GM10248 (cell line): ENCODE measurements at regions not wholly inside any gene's neighbourhood (a gene's known extent, or its start where the extent isn't known, plus 50 kb on each side); places are given as distances from the start of the nearest gene placed in this dataset.

Source experiments
- CTCF ChIA-PET: fragments of 300-600 bp; sonication (Branson Sonifier 250); formaldehyde crosslinking; extraction: SDS; loops from one replicate; lab custom pipeline; 2021; ENCODE audit warnings: antibody characterized with exemption; lab: Yijun Ruan, JAX
- POLR2A ChIA-PET: fragments of 350-650 bp; sonication (Branson Sonifier 250); formaldehyde crosslinking; extraction: SDS; loops from one replicate; lab custom pipeline; 2020; ENCODE audit warnings: antibody characterized with exemption; lab: Yijun Ruan, JAX
- DNase-seq: peaks from one replicate; pipeline ENCODE4 v3.0.0; 2012; ENCODE audit errors: extremely low spot score
- TF ChIP-seq, protein P1 (sequence below): IDR thresholded peaks from 2 replicates; pipeline ENCODE4 v1.5.1; 2012; ENCODE audit warnings: mild to moderate bottlenecking, low read depth; ENCODE audit errors: extremely low read depth, missing control alignments, control extremely low read depth

DNA sequence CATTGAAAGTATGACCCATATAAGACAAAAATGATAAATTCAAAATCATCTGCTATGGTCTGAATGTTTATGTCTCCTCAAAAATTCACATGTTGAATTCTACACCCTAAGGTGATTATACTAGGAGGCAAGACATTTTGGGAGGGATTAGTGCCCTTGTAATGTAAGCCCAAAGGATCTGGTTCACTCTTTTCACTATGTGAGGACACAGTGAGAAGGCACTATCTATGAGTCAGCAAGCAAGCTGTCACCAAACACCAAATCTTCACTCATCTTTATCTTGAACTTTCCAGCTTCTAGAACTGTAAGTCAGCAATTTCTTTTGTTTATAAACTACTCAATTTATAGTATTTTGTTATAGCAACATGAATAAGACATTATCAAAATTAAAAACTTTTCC, 284.7 kb upstream of the ZC3H15 start:
- DNase-seq = no peak
- POLR2A ChIA-PET = no interaction called here
- TF ChIP-seq, protein P1, sequence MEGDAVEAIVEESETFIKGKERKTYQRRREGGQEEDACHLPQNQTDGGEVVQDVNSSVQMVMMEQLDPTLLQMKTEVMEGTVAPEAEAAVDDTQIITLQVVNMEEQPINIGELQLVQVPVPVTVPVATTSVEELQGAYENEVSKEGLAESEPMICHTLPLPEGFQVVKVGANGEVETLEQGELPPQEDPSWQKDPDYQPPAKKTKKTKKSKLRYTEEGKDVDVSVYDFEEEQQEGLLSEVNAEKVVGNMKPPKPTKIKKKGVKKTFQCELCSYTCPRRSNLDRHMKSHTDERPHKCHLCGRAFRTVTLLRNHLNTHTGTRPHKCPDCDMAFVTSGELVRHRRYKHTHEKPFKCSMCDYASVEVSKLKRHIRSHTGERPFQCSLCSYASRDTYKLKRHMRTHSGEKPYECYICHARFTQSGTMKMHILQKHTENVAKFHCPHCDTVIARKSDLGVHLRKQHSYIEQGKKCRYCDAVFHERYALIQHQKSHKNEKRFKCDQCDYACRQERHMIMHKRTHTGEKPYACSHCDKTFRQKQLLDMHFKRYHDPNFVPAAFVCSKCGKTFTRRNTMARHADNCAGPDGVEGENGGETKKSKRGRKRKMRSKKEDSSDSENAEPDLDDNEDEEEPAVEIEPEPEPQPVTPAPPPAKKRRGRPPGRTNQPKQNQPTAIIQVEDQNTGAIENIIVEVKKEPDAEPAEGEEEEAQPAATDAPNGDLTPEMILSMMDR = no peak
- CTCF ChIA-PET = no interaction called here

GRCh38 chr2:186205254-186205911, 280.7 kb upstream of the ZC3H15 start:
- POLR2A ChIA-PET = no interaction called here
- CTCF ChIA-PET = interaction anchor here (0.7 kb wide), 1 partner anchor 10 kb away, joined by 3 read pairs; no protein-coding TSS in a partner anchor

DNA sequence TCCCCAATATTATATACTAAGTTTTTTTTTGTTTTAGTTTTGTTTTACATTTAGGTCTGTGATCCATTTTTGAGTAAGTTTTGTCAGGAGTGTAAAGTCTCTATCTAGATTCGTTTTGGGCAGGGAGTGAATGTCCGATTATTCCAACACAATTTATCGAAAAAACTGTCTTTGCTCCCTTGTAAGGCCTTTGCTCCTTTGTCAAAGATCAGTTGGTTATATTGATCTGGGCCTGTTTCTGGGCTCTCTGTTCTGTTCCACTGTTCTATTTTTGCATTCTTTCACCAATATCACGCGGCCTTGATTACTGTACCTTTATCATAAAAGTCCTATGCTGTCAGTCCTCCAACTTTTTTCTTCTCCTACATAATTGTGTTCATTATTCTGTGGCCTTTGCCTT, 276.5 kb upstream of the ZC3H15 start:
- CTCF ChIA-PET = no interaction called here
- TF ChIP-seq, protein P1 = no peak
- no peak for DNase-seq
- POLR2A ChIA-PET = no interaction called here

More at GRCh38 chr2:186205254-186205911, 280.7 kb upstream of the ZC3H15 start:
- no peak for DNase-seq
- TF ChIP-seq, protein P1 = no peak

- POLR2A ChIA-PET = no interaction called here
These were observed 265.7 kb upstream of the ZC3H15 start for GRCh38 chr2:186220409-186220808.

GRCh38 chr2:186229265-186229664, 256.8 kb upstream of the ZC3H15 start:
- POLR2A ChIA-PET = no interaction called here
- CTCF ChIA-PET = no interaction called here
- TF ChIP-seq, protein P1 = no peak
- no peak for DNase-seq

More at GRCh38 chr2:186220409-186220808, 265.7 kb upstream of the ZC3H15 start:
- no peak for DNase-seq
- CTCF ChIA-PET = interaction anchor here (1.1 kb wide), 1 partner anchor 82 kb away, joined by 3 read pairs; no protein-coding TSS in a partner anchor
- TF ChIP-seq, protein P1 = no peak

GRCh38 chr2:186241874-186242273, 244.2 kb upstream of the ZC3H15 start:
- ChIA-PET POLR2A (interaction anchor here (0.6 kb wide), 1 partner anchor 153 kb away, joined by 4 read pairs; no protein-coding TSS in a partner anchor), CTCF (no interaction called here)
- no peak for DNase-seq
- TF ChIP-seq, protein P1 = no peak
